Stimulated activated memory B cell treated with anti-CD40 and anti-IgM and Interleukin-4, amounts not matched to agents 10 μg/mL and 1 μg/mL and 100 μg/mL, for 72 hours (primary cell): ENCODE measurements at regions not wholly inside any gene's neighbourhood (a gene's known extent, or its start where the extent isn't known, plus 50 kb on each side); places are given as distances from the start of the nearest gene placed in this dataset.
A peak's percentile ranks its signal among the peaks of the same experiment; 100 is the strongest.

Experiments
- ATAC-seq: fragments of 150-1000 bp; cut with Tn5 transposase; 2 replicates; pipeline ENCODE4 v1.10.0; 2021
- H3K27ac Mint-ChIP-seq: one replicate; pipeline ENCODE4 v1.8.0; 2022; ENCODE audit warnings: mild to moderate bottlenecking, mixed read lengths
- H3K27me3 Mint-ChIP-seq: one replicate; pipeline ENCODE4 v1.8.0; 2022; ENCODE audit warnings: mixed read lengths
- H3K36me3 Mint-ChIP-seq: one replicate; pipeline ENCODE4 v1.8.0; 2022; ENCODE audit warnings: mixed read lengths
- H3K4me1 Mint-ChIP-seq: one replicate; pipeline ENCODE4 v1.8.0; 2022; ENCODE audit warnings: mixed read lengths
- H3K4me3 Mint-ChIP-seq: one replicate; pipeline ENCODE4 v1.8.0; 2022; ENCODE audit warnings: mild to moderate bottlenecking, moderate library complexity, mixed read lengths
- H3K9me3 Mint-ChIP-seq: one replicate; pipeline ENCODE4 v1.8.0; 2022; ENCODE audit warnings: mixed read lengths

DNA sequence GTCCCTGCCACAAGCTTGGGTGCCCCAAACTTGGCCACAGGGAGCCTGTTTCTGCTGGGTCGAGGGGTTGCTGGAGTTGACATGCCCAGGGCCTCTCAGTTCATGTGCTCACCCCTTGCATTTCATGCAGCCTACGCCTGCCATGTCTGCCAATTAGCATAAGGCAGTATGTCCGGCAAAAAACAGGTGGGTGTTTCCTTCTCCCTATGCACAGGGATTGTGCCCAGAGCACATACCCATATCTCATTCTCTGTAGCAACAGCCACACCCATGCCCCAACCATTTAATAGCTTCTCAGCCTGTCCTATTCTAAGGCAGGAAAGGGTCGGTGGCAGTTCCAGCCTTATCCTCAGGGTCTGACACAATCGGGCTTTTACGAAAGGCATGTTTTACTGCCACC, 340.4 kb upstream of the ASIC2 start:
- Mint-ChIP-seq H3K27ac (no peak overlapping the region), H3K4me1 (peaks cover 12% of the 10 kb centered on the region), H3K4me3 (no peak overlapping the region), H3K36me3 (no peaks in the 10 kb centered on the region), H3K27me3 (peaks cover 34% of the 10 kb centered on the region), H3K9me3 (peaks cover 26% of the 10 kb centered on the region)
- ATAC-seq: no peak

DNA sequence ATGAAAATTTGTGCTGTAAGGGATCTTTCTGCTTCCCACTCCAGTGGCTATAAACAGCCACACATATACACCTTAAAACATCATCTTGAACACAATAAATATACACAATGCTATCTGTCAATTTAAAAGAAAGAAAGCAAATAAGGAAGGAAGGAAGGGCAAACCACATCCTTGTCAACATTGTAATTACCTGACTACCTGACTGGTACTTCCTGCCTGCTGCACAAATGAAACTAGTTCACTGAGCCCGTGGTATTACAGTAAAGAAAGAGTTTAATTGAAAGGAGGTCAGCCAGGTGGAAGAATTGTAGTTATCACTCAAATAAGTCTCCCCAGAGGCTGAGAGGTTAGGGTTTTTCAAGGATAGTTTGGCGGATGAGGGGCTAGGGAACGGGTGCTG, 344.4 kb upstream of the ASIC2 start:
- no peak overlapping the region for H3K4me3 Mint-ChIP-seq
- peaks cover 19% of the 10 kb centered on the region for H3K27me3 Mint-ChIP-seq
- peaks cover 12% of the 10 kb centered on the region for H3K9me3 Mint-ChIP-seq
- ATAC-seq: no peak
- H3K4me1 Mint-ChIP-seq: peaks cover 12% of the 10 kb centered on the region
- H3K27ac Mint-ChIP-seq: no peak overlapping the region
- no peaks in the 10 kb centered on the region for H3K36me3 Mint-ChIP-seq

DNA sequence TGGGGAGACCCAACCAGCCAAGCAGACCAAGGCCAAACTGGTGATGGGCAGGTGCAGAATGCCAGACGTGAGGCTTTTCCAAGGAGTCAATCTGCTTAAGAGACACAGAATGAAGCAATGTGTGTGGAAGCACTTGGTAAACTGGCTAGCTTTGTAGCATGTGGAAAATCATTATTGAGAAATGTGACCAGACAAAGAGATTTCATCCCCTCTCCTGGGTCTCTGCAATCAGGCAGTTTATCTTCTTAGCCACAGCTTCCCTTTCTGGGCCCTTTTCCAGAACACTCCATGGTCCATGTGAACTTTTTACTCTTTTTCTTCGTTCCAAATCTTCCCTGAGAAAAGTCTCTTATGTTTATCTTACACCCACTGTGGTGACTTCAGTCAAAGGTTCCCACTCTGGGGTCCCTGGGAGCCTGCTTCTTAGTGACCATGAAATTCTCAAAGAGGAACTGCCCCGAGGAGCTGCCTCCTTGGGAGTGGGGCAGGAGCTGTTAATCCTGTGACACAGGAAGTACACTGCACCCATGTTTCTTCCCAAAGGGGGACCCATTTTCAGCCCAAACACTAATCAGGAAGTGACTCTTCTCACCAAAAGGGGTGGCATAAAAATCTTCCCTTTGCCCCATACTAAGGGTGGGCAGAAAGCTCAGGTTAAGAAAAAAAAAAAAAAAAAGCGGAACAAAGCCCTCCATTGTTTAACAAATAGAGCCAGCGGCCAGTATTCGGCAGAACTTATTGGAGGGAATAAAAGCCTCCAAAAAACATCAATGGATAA, 346.2 kb upstream of the ASIC2 start:
- H3K4me3 Mint-ChIP-seq: no peak overlapping the region
- H3K9me3 Mint-ChIP-seq: peaks cover 12% of the 10 kb centered on the region
- no peak for ATAC-seq
- H3K27ac Mint-ChIP-seq: no peak overlapping the region
- H3K4me1 Mint-ChIP-seq: peaks cover 12% of the 10 kb centered on the region
- peaks cover 14% of the 10 kb centered on the region for H3K27me3 Mint-ChIP-seq
- no peaks in the 10 kb centered on the region for H3K36me3 Mint-ChIP-seq

DNA sequence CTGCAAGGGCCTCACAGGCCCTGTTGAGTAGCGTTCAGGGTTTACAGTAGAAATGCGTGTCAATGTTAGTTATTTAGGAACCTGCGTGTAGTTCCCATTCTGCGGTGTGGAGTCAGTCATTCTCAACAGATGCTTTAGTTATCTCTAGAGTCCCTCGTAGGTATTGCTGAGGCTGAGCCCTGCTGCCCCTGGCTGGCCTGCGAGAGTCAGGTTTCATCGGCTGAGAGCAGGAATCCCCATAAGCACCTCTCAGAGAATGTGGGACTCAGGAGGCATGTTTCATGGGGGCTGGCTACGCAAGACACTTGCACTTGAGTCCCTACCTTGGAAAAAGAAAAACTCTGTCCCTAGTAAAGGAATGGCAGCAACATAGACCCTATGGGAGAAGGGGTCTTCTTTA, 347.5 kb upstream of the ASIC2 start:
- Mint-ChIP-seq H3K27ac (no peak overlapping the region), H3K4me1 (peaks cover 12% of the 10 kb centered on the region), H3K36me3 (no peaks in the 10 kb centered on the region), H3K27me3 (peaks cover 10% of the 10 kb centered on the region), H3K9me3 (peaks cover 12% of the 10 kb centered on the region), H3K4me3 (no peak overlapping the region)
- no peak for ATAC-seq

DNA sequence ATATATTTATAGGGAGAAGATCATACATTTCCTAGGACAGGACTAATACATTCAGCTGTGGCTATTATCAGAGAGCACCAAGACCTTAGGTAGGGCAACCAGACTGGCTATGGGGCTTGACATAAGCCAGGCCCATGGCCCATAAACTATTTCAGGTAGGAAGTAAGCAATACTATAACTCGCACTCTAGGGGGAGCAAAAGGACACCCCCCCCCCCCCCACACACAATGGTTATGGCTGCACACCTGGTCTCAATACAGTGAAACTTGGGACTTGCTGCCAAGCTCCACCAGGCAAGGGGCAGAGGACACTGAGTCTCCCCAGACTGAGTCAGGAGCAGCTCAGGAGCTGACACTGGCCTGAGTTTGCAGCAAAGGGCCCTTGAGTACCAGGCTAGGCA, 348.9 kb upstream of the ASIC2 start:
- peaks cover 8% of the 10 kb centered on the region for H3K4me1 Mint-ChIP-seq
- peaks cover 23% of the 10 kb centered on the region for H3K27me3 Mint-ChIP-seq
- ATAC-seq: peak; percentile 20
- H3K27ac Mint-ChIP-seq: no peak overlapping the region
- no peaks in the 10 kb centered on the region for H3K36me3 Mint-ChIP-seq
- H3K4me3 Mint-ChIP-seq: no peak overlapping the region
- peaks cover 7% of the 10 kb centered on the region for H3K9me3 Mint-ChIP-seq

DNA sequence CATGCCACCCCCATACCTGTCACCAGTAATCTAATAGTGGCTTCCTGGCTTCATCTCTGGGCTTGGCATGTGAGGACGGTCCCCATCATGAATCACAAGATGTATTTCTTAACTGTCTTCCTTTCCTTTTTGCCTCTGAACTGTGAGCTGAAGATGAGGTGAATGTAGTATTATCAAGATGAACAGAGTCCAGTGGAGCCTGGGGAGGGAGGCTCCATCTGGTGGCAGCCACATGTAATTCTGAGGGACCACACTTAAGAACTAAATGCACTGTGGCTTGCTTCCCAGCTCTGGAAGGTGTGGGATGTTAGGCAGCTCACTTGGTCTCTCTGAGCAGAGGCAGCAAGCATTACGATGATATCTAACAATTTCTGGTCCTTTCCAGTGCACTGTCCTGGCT, 354.9 kb upstream of the ASIC2 start:
- H3K4me1 Mint-ChIP-seq: no peaks in the 10 kb centered on the region
- H3K36me3 Mint-ChIP-seq: no peaks in the 10 kb centered on the region
- H3K4me3 Mint-ChIP-seq: no peak overlapping the region
- no peak overlapping the region for H3K27ac Mint-ChIP-seq
- no peaks in the 10 kb centered on the region for H3K9me3 Mint-ChIP-seq
- ATAC-seq: no peak
- peaks cover 14% of the 10 kb centered on the region for H3K27me3 Mint-ChIP-seq

DNA sequence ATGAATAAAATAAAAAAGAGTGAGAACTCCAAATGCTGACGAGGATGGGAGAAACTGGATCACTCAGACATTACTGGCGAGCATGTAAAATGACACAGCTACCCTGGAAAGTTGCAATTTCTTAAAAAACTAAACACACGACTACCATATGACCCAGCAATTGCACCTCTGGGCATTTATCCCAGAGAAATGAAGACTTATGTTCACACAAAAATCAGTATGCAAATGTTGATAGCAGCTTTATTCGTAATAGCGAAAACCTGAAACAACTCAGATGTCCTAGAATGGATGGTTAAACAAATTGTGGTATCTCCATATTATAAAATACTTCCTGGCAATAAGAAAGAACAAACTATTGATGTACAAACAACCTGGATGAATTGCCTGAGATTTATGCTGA, 357.2 kb upstream of the ASIC2 start:
- no peak overlapping the region for H3K4me3 Mint-ChIP-seq
- H3K9me3 Mint-ChIP-seq: no peaks in the 10 kb centered on the region
- H3K4me1 Mint-ChIP-seq: no peaks in the 10 kb centered on the region

DNA sequence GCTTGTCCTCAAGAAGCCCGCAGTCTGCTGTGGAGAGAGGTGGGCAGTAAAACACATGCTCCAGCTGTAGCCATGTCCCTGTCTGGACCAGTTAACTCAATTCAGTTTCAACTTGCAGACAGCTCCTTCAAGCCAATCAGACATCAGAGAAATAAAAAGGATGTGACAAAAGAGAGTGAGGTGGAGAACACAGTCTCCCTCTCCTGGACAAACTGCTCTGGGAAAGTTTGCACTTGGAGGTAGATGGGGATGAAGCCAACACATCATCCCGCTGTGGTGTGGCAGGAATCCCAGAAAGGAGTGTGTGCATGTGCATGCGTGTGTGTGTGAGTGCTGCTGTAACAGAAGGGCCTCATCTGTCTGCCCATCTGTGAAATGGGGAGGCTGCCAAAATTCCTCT, 358.6 kb upstream of the ASIC2 start:
- H3K9me3 Mint-ChIP-seq: no peaks in the 10 kb centered on the region
- H3K27ac Mint-ChIP-seq: no peak overlapping the region
- no peaks in the 10 kb centered on the region for H3K36me3 Mint-ChIP-seq
- H3K4me3 Mint-ChIP-seq: no peak overlapping the region
- no peaks in the 10 kb centered on the region for H3K4me1 Mint-ChIP-seq
- peaks cover 5% of the 10 kb centered on the region for H3K27me3 Mint-ChIP-seq
- no peak for ATAC-seq

More for the DNA sequence above, 357.2 kb upstream of the ASIC2 start:
- H3K36me3 Mint-ChIP-seq: no peaks in the 10 kb centered on the region
- peaks cover 14% of the 10 kb centered on the region for H3K27me3 Mint-ChIP-seq
- no peak overlapping the region for H3K27ac Mint-ChIP-seq
- no peak for ATAC-seq

DNA sequence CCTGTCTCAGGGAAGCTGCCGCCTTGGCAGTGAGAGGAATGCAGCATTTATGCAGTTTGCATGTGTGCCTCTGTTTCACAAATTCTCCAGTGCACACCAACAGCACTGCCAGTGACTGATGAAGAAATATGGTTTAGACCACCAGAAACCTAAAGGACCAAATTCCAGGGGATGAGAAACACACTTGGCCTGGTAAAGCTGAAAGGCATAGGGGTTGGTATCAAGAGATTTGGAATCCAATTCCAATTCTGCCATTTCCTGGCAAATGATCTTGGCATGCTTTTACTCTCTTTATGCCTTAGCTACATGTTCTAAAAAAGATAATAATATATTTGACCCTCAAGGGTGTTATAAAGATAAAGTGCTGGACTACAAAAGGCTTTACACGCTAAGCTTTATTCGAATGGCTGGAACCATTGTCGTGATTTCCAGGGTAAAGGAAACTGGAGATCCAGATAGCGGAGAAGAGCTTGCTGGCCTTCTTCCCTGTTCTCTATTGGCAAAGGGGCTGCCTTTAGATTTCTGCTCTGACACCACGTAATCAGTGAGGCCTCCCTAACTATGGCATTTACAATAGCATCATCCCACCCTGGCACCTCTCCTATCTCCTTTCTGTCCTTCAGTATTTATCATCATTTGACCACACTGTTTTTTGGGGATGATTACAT, 359.8 kb upstream of the ASIC2 start:
- no peak overlapping the region for H3K4me3 Mint-ChIP-seq
- H3K4me1 Mint-ChIP-seq: no peaks in the 10 kb centered on the region
- no peaks in the 10 kb centered on the region for H3K27me3 Mint-ChIP-seq
- no peaks in the 10 kb centered on the region for H3K36me3 Mint-ChIP-seq
- ATAC-seq: no peak
- H3K27ac Mint-ChIP-seq: no peak overlapping the region
- no peaks in the 10 kb centered on the region for H3K9me3 Mint-ChIP-seq

DNA sequence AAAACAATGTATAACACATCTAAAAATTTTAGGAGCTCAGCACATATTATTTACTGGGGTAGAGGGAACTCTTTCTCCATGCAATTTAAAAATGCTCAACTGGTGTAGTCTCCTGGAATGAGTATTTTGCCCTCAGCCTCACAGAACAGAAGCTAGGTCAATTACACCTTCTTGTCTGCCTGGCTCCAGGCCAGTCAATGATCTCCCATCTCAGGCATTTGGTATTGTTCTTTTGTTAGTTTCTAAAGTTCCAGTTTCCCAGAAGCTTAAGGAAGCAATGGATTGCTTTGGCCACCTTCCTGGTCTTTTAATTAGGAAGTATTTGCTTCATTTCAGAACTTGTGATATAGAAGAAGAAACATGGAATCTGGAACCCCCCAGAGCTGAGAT, 360.3 kb upstream of the ASIC2 start:
- H3K4me3 Mint-ChIP-seq: no peak overlapping the region
- H3K36me3 Mint-ChIP-seq: no peaks in the 10 kb centered on the region
- H3K27me3 Mint-ChIP-seq: no peaks in the 10 kb centered on the region
- no peaks in the 10 kb centered on the region for H3K9me3 Mint-ChIP-seq
- ATAC-seq: no peak
- H3K4me1 Mint-ChIP-seq: no peaks in the 10 kb centered on the region
- no peak overlapping the region for H3K27ac Mint-ChIP-seq

DNA sequence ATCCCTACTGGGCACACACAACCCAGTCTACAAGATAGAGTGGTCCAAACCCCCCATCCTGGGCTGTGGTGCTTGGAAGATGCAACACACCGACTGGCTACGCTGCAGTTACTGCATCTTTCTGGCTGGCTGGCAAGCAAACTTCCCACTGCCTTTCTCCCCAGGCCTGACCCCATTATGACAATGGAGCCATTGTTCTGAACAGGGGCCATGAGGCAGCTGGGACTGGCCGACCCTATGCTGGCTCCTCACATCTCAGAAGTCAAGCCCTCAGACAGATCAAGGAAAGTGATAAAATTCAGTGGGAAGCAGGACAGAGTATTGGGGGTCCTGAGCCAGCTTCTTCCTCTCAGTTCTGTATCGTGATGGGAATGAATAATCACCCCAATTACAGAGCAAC, 364.1 kb upstream of the ASIC2 start:
- Mint-ChIP-seq H3K36me3 (no peaks in the 10 kb centered on the region), H3K4me1 (no peaks in the 10 kb centered on the region), H3K4me3 (no peak overlapping the region), H3K27ac (no peak overlapping the region), H3K27me3 (no peaks in the 10 kb centered on the region), H3K9me3 (peaks cover 4% of the 10 kb centered on the region)
- ATAC-seq: no peak

DNA sequence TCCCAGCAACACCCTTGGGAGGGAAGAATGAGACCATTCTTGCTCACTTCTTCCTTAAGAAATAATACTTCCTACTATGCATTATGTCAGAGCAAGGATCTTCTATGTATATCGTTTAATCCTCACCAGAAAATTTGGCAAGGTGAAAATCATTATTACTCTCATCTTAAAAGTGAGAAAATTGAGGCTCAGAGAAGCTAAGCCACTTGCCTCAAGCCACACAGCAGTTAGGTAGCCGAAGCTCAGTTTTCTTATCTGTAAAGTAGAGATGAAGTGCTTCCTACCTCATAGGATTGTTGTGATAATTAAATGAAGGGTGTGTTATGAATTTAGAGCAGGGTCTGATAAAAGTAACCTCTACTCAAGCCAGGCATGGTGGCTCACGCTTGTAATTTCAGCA, 368.9 kb upstream of the ASIC2 start:
- Mint-ChIP-seq H3K27me3 (no peaks in the 10 kb centered on the region), H3K9me3 (peaks cover 4% of the 10 kb centered on the region), H3K36me3 (no peaks in the 10 kb centered on the region), H3K4me1 (no peaks in the 10 kb centered on the region), H3K27ac (no peak overlapping the region), H3K4me3 (no peak overlapping the region)
- no peak for ATAC-seq

DNA sequence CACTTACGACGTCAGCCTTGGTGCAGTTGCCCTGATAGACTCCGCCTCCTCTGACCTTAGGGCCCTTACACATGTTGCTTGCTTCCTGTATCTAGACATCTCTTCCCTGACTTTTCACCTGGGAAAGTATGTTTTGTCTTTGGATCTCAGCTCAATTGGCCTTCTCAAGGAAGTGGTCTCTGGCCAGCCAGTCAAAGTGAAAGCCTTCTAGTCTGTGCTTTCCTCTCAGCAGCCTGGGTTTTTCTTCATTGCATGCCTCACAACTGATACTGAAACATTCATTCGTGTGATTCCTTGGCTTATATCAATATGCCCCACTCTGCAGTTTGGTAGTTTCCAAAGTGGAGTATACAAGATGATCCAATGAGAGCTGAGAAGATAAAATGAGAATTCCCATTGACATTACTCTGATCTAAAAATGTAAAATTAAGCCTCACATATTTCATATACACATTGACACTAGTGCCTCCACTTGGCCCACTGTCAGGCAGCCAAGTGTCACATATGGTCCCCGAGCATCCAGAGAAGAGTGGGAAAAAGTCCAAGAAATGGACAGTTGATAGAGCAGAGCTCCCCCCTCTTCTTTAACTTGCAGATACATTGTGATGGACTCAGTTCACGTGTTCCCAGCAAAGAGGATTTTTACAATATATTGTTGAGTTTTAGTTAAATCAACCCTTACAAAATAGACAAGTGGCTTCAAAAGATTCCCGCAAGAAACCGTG, 371.2 kb upstream of the ASIC2 start:
- no peaks in the 10 kb centered on the region for H3K36me3 Mint-ChIP-seq
- no peak overlapping the region for H3K4me3 Mint-ChIP-seq
- H3K4me1 Mint-ChIP-seq: peaks cover 4% of the 10 kb centered on the region
- no peaks in the 10 kb centered on the region for H3K27me3 Mint-ChIP-seq
- H3K9me3 Mint-ChIP-seq: peaks cover 4% of the 10 kb centered on the region
- no peak overlapping the region for H3K27ac Mint-ChIP-seq
- no peak for ATAC-seq

DNA sequence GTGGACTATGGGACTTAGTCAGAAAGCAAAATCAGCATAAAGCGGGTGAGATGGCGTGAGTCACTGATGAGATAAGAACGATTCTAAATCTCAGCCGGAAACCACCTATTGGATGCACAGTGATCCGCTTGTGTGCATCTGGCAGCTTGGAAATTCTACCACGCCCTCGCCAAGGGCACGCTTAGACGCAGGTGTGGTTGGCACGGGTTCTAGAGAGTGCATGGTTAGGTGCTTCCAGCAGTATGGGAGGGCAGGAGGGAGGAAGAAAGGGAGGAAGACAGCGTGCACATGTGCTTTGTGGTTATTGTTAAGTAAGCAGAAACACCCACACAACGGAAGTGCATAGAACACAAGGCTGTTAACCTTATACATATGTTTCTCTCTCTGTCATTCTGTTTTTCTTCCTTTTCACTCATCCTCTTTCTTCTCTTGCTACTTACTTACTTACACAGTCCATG, 374.0 kb upstream of the ASIC2 start:
- Mint-ChIP-seq H3K4me3 (peak overlapping the region; percentile 36), H3K9me3 (no peaks in the 10 kb centered on the region), H3K27me3 (no peaks in the 10 kb centered on the region), H3K27ac (peak overlapping the region; percentile 67), H3K36me3 (no peaks in the 10 kb centered on the region), H3K4me1 (peaks cover 4% of the 10 kb centered on the region)
- peak; percentile 81 for ATAC-seq

DNA sequence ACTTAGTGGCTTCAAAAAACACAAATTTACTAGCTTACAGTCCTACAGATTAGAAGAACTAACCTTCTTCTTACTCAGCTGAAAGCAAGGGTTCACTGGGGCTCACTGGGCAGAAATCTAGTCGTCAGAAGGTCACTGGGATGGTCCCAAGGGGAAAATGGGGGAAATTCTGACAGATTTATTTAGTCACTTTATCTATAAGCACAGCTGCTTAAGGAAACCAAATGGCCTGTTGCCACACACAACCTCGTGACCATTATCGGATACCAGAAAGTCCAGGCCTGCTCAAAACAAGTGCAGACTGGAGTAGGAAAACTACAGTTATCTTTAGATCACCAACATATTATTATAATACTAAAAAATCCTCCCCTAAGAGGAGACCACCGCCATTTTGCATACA, 374.6 kb upstream of the ASIC2 start:
- Mint-ChIP-seq H3K27me3 (no peaks in the 10 kb centered on the region), H3K9me3 (no peaks in the 10 kb centered on the region), H3K4me1 (peaks cover 4% of the 10 kb centered on the region), H3K36me3 (no peaks in the 10 kb centered on the region), H3K27ac (peak overlapping the region; percentile 67), H3K4me3 (peak overlapping the region; percentile 36)
- ATAC-seq: peak; percentile 35

DNA sequence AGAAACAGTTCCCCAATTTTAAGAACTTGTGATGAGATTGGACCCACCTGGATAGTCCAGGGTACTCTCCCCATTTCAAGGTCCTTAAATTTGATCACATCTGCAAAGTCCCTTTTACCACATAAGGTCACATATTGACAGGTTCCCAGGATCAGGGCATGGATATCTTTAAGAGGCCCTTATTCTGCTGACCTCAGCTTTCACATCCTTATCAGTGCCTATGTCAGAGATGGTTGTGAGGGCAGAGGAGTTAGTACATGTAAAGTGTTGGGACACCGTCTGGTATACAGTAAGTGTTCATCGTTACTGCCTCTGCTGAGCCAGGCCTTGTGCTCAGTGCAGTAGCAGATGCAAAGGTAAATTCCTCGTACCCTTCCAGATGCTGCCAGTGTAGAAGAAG, 375.4 kb upstream of the ASIC2 start:
- no peaks in the 10 kb centered on the region for H3K9me3 Mint-ChIP-seq
- peak overlapping the region; percentile 67 for H3K27ac Mint-ChIP-seq
- no peaks in the 10 kb centered on the region for H3K27me3 Mint-ChIP-seq
- H3K4me1 Mint-ChIP-seq: peaks cover 4% of the 10 kb centered on the region
- no peak overlapping the region for H3K4me3 Mint-ChIP-seq
- no peak for ATAC-seq
- no peaks in the 10 kb centered on the region for H3K36me3 Mint-ChIP-seq
